ENCODE measurements at regions not wholly inside any gene's neighbourhood (a gene's known extent, or its start where the extent isn't known, plus 50 kb on each side); places are given as distances from the start of the nearest gene placed in this dataset.

DNA sequence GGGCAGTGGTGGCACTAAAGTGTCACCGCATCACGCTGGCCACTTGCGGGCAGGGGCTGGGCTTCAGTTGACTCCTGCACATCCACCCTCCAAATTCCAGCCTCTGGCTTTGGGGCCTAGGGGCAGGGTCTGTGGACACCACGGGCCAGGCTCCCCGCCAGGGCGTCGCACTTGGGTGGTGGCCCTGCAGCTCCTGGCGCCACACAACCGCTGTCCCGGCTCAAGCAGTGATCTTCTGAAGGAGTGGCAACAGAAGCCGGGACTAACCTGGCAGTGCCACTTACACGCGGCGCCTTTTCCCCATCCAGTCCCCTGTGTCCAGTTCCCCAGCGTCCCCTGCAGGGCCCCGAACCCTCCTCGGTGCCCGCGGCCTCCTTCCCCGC lies 134.3 kb upstream of the ZNF92 start:
- Histone ChIP-seq H3K4me3 (ENCODE audit: low read length in 2 of 2) (no peak overlapping the region), H3K27me3 (ENCODE audit: insufficient read depth, low read length) (no peaks in the 10 kb centered on the region), H3K27ac (ENCODE audit: low read depth, low read length) (no peak overlapping the region), H3K36me3 (ENCODE audit: insufficient read depth, low read length) (no peaks in the 10 kb centered on the region), H3K9me3 (ENCODE audit: control insufficient read depth in 1 of 2, low read length in 2 of 2) (no peaks in the 10 kb centered on the region), H3K4me1 (ENCODE audit: insufficient read depth, low read length) (peaks cover under 1% of the 10 kb centered on the region)
- ChIA-PET POLR2A (ENCODE audit: partially characterized antibody) (no interaction called here), CTCF (ENCODE audit: partially characterized antibody) (no interaction called here)
- peaks cover 0 to 3% of the 10 kb centered on the region in 2 donors for H3K36me3 Mint-ChIP-seq
- peaks cover 0 to 3% of the 10 kb centered on the region in 2 donors for H3K27me3 Mint-ChIP-seq
- intact Hi-C loops (cut with micrococcal nuclease), result no loop called here
- peaks cover 9 to 21% (median 11%) of the 10 kb centered on the region in 4 donors for H3K4me1 Mint-ChIP-seq
- no peak for DNase-seq
- H3K27ac Mint-ChIP-seq, result no peak overlapping the region
- H3K9me3 Mint-ChIP-seq, result peaks cover 0 to 2% (median 0%) of the 10 kb centered on the region in 8 donors
- H3K4me3 Mint-ChIP-seq, result peak overlapping the region in 3 of 8 donors; percentile 39 to 52 (median 52)

DNA sequence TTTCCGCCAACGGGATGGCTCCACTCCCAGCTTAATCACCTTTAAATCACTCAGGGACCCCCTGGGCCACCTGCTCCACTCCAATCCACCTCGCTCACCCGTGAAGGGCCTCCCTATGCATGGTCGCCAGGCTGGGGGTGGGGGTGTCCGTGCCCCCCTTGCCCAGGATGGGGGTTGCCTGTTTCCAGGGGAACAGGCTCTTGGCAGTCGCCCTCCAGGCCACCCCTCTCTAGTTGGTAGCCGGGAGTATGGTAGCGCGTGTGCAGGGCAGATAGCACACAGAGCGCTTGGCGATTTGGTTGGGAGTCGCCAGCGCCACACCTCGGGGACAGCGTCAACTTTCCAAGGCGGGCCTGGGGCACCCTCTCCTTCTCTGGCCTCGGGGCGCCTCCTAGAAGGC lies 134.9 kb upstream of the ZNF92 start:
- H3K27me3 Mint-ChIP-seq, result peaks cover 0 to 3% of the 10 kb centered on the region in 2 donors
- H3K36me3 ChIP-seq (ENCODE audit: insufficient read depth, low read length), result no peaks in the 10 kb centered on the region
- intact Hi-C loops (cut with micrococcal nuclease), result no loop called here
- no peak for DNase-seq
- no peak overlapping the region for H3K4me3 ChIP-seq (ENCODE audit: low read length in 2 of 2)
- peak overlapping the region in 3 of 8 donors; percentile 35 to 46 (median 41) for H3K4me3 Mint-ChIP-seq
- H3K27ac Mint-ChIP-seq, result no peak overlapping the region
- POLR2A ChIA-PET (ENCODE audit: partially characterized antibody), result no interaction called here
- peaks cover 0 to 3% of the 10 kb centered on the region in 2 donors for H3K36me3 Mint-ChIP-seq
- H3K27me3 ChIP-seq (ENCODE audit: insufficient read depth, low read length), result no peaks in the 10 kb centered on the region
- H3K27ac ChIP-seq (ENCODE audit: low read depth, low read length), result no peak overlapping the region
- peaks cover 6% of the 10 kb centered on the region for H3K4me1 ChIP-seq (ENCODE audit: insufficient read depth, low read length)
- H3K9me3 Mint-ChIP-seq, result peaks cover 0 to 2% (median 0%) of the 10 kb centered on the region in 8 donors
- H3K9me3 ChIP-seq (ENCODE audit: control insufficient read depth in 1 of 2, low read length in 2 of 2), result no peaks in the 10 kb centered on the region
- CTCF ChIA-PET (ENCODE audit: partially characterized antibody), result no interaction called here
- peaks cover 12 to 27% (median 15%) of the 10 kb centered on the region in 4 donors for H3K4me1 Mint-ChIP-seq

DNA sequence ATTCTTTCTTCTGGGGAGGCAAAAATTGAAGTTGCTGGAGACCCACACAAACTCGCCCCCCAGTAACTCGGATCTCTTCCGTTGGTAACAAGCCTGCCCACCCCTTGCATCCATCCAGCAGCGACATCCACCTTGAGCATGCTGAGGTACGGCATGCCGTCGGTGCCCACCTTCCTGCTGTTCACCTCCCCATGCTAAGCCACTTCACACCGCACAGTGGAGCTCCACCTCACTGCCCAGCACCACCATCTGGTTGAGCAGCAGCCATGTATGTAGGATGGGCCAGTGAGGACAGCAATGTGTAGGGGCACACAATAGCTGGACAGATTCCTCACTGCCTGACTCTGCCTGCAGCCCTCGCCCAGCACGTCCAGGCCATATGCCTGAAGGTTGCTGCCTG lies 138.1 kb upstream of the ZNF92 start:
- POLR2A ChIA-PET (ENCODE audit: partially characterized antibody), result no interaction called here
- no peaks in the 10 kb centered on the region for H3K36me3 ChIP-seq (ENCODE audit: insufficient read depth, low read length)
- Mint-ChIP-seq H3K4me3 (peak overlapping the region in 1 of 8 donors; percentile 31), H3K4me1 (peaks cover 24 to 39% (median 32%) of the 10 kb centered on the region in 4 donors), H3K9me3 (no peaks in the 10 kb centered on the region), H3K27ac (no peak overlapping the region), H3K36me3 (peaks cover 0 to 3% of the 10 kb centered on the region in 2 donors), H3K27me3 (peaks cover 0 to 1% of the 10 kb centered on the region in 2 donors)
- no peak overlapping the region for H3K27ac ChIP-seq (ENCODE audit: low read depth, low read length)
- no peak overlapping the region for H3K4me3 ChIP-seq (ENCODE audit: low read length in 2 of 2)
- H3K4me1 ChIP-seq (ENCODE audit: insufficient read depth, low read length), result peaks cover 14% of the 10 kb centered on the region
- H3K27me3 ChIP-seq (ENCODE audit: insufficient read depth, low read length), result no peaks in the 10 kb centered on the region
- no peak for DNase-seq
- CTCF ChIA-PET (ENCODE audit: partially characterized antibody), result no interaction called here
- H3K9me3 ChIP-seq (ENCODE audit: control insufficient read depth in 1 of 2, low read length in 2 of 2), result no peaks in the 10 kb centered on the region
- intact Hi-C loops (cut with micrococcal nuclease), result no loop called here

DNA sequence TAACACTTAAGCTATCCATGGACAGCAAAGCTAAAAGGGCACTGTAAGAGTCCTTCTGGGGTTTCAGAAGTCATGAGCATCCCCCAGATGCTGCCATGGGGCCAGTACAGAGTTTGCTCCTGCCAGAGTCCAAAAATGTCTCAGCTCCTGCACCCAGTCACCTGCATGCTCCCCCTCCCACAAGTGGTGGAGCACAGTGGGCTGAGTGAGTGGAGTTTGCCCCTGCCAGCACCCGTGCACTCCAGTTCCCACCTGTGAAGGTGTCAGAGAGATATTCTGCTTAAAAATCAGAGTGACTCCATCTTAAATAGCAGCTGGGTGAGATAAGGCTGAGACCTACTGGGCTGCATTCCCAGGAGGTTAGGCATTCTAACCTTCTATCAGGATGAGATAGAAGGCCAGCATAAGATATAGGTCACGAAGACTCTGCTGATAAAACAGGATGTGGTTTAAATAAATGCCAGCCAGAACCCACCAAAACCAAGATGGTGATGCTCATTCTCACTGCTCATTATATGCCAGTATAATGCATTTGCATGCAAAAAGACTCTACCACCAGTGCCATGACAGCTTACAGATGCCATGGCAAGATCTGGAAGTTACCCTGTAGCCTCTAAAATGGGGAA lies 140.1 kb upstream of the ZNF92 start:
- Histone ChIP-seq H3K9me3 (ENCODE audit: control insufficient read depth in 1 of 2, low read length in 2 of 2) (no peaks in the 10 kb centered on the region), H3K27ac (ENCODE audit: low read depth, low read length) (no peak overlapping the region), H3K4me3 (ENCODE audit: low read length in 2 of 2) (no peak overlapping the region), H3K36me3 (ENCODE audit: insufficient read depth, low read length) (no peaks in the 10 kb centered on the region), H3K4me1 (ENCODE audit: insufficient read depth, low read length) (peaks cover 14% of the 10 kb centered on the region), H3K27me3 (ENCODE audit: insufficient read depth, low read length) (no peaks in the 10 kb centered on the region)
- intact Hi-C loops (cut with micrococcal nuclease), result no loop called here
- Mint-ChIP-seq H3K9me3 (no peaks in the 10 kb centered on the region), H3K27ac (peak overlapping the region in 1 of 7 donors; percentile 50), H3K27me3 (no peaks in the 10 kb centered on the region), H3K36me3 (peaks cover 0 to 3% of the 10 kb centered on the region in 2 donors), H3K4me3 (peak overlapping the region in 6 of 8 donors; percentile 3 to 52 (median 26)), H3K4me1 (peaks cover 24 to 39% (median 32%) of the 10 kb centered on the region in 4 donors)
- ChIA-PET POLR2A (ENCODE audit: partially characterized antibody) (interaction anchor here (2.3 kb wide), 1 partner anchor 75 kb away, joined by 5 read pairs; no protein-coding TSS in a partner anchor), CTCF (ENCODE audit: partially characterized antibody) (interaction anchor here (1.3 kb wide), 1 partner anchor 74 kb away, joined by 3 read pairs; no protein-coding TSS in a partner anchor)
- DNase-seq, result peak in 1 of 5 donors; percentile 15

DNA sequence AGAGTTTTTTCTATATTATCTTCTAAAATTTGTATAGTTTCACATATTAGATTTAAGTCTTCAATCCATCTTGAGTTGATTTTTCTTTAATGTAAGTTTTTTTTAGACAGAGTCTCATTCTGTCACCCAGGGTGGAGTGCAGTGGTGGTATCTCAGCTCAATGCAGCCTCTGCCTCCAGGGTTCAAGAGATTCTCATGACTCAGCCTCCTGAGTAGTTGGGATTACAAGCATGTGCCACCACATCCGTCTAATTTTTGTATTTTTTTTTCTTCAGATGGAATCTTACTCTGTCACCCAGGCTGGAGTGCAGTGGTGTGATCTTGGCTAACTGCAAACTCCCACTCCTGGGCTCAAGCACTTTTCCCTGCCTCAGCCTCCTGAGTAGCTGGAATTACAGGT lies 143.4 kb upstream of the ZNF92 start:
- peak overlapping the region in 1 of 7 donors; percentile 28 for H3K27ac Mint-ChIP-seq
- Histone ChIP-seq H3K4me3 (ENCODE audit: low read length in 2 of 2) (no peak overlapping the region), H3K27ac (ENCODE audit: low read depth, low read length) (no peak overlapping the region), H3K27me3 (ENCODE audit: insufficient read depth, low read length) (no peaks in the 10 kb centered on the region), H3K4me1 (ENCODE audit: insufficient read depth, low read length) (peaks cover 14% of the 10 kb centered on the region), H3K36me3 (ENCODE audit: insufficient read depth, low read length) (no peaks in the 10 kb centered on the region), H3K9me3 (ENCODE audit: control insufficient read depth in 1 of 2, low read length in 2 of 2) (no peaks in the 10 kb centered on the region)
- H3K36me3 Mint-ChIP-seq, result no peaks in the 10 kb centered on the region
- no peaks in the 10 kb centered on the region for H3K9me3 Mint-ChIP-seq
- POLR2A ChIA-PET (ENCODE audit: partially characterized antibody), result no interaction called here
- DNase-seq, result no peak
- no peak overlapping the region for H3K4me3 Mint-ChIP-seq
- intact Hi-C loops (cut with micrococcal nuclease), result no loop called here
- CTCF ChIA-PET (ENCODE audit: partially characterized antibody), result no interaction called here
- H3K4me1 Mint-ChIP-seq, result peaks cover 17 to 38% (median 22%) of the 10 kb centered on the region in 4 donors
- H3K27me3 Mint-ChIP-seq, result no peaks in the 10 kb centered on the region

DNA sequence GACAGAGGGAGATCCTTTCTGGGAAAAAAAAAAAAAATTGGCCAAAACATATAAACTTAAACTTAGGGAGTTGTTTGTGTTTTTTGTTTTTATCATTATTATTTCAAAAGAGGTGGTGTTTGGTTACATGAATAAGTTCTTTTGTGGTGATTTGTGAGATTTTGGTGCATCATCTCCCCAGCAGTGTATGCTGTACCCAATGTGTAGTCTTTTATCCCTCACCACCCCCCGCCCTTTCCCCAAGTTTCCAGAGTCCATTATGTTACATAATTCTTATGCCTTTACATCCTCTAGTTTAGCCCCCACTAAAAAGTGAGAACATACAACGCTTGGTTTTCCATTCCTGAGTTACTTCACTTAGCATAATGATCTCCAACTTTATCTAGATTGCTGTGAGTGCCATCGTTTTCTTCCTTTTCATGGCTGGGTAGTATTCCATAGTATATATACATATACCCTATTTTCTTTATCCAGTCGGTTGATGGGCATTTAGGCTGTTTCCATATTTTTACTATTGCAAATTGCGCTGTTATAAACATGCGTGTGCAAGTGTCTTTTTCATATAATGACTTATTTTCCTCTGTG lies 148.1 kb upstream of the ZNF92 start:
- Mint-ChIP-seq H3K27ac (no peak overlapping the region), H3K9me3 (no peaks in the 10 kb centered on the region), H3K27me3 (no peaks in the 10 kb centered on the region), H3K36me3 (no peaks in the 10 kb centered on the region), H3K4me3 (no peak overlapping the region), H3K4me1 (peaks cover 0 to 2% (median under 1%) of the 10 kb centered on the region in 4 donors)
- DNase-seq, result no peak
- ChIA-PET POLR2A (ENCODE audit: partially characterized antibody) (no interaction called here), CTCF (ENCODE audit: partially characterized antibody) (no interaction called here)
- H3K27ac ChIP-seq (ENCODE audit: low read depth, low read length), result no peak overlapping the region
- H3K9me3 ChIP-seq (ENCODE audit: control insufficient read depth in 1 of 2, low read length in 2 of 2), result no peaks in the 10 kb centered on the region
- H3K27me3 ChIP-seq (ENCODE audit: insufficient read depth, low read length), result no peaks in the 10 kb centered on the region
- intact Hi-C loops (cut with micrococcal nuclease), result no loop called here
- H3K4me1 ChIP-seq (ENCODE audit: insufficient read depth, low read length), result no peaks in the 10 kb centered on the region
- H3K36me3 ChIP-seq (ENCODE audit: insufficient read depth, low read length), result no peaks in the 10 kb centered on the region
- no peak overlapping the region for H3K4me3 ChIP-seq (ENCODE audit: low read length in 2 of 2)

DNA sequence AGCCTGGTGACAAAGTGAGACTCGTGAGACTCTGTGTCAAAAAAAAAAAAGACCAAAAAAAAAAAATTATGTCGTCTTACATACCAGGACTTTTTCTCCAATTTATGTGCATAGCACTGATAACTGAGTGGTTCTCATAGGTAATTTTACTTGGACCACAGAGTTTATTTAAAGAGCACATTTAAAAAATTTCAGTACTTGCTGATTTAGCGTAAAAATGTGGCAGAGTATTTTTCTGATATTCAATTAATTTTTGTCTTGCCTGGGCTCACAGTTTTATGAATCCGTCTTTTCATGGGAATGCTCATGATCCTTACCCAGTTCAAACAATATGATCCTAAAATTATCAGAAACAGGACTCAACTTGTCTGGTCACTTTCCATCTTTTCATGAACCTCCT lies 151.0 kb upstream of the ZNF92 start:
- Mint-ChIP-seq H3K27ac (no peak overlapping the region), H3K9me3 (no peaks in the 10 kb centered on the region), H3K36me3 (no peaks in the 10 kb centered on the region), H3K4me1 (peaks cover 0 to 2% (median under 1%) of the 10 kb centered on the region in 4 donors), H3K4me3 (no peak overlapping the region), H3K27me3 (no peaks in the 10 kb centered on the region)
- Histone ChIP-seq H3K4me3 (ENCODE audit: low read length in 2 of 2) (no peak overlapping the region), H3K36me3 (ENCODE audit: insufficient read depth, low read length) (no peaks in the 10 kb centered on the region), H3K27me3 (ENCODE audit: insufficient read depth, low read length) (no peaks in the 10 kb centered on the region), H3K4me1 (ENCODE audit: insufficient read depth, low read length) (no peaks in the 10 kb centered on the region), H3K27ac (ENCODE audit: low read depth, low read length) (no peak overlapping the region), H3K9me3 (ENCODE audit: control insufficient read depth in 1 of 2, low read length in 2 of 2) (no peaks in the 10 kb centered on the region)
- ChIA-PET POLR2A (ENCODE audit: partially characterized antibody) (no interaction called here), CTCF (ENCODE audit: partially characterized antibody) (interaction anchor here (3.4 kb wide), 1 partner anchor 85 kb away, joined by 23 read pairs; no protein-coding TSS in a partner anchor)
- no peak for DNase-seq
- intact Hi-C loops (cut with micrococcal nuclease), result no loop called here

All from CD4-positive, alpha-beta memory T cell (primary cell).